Upper lobe of left lung (tissue), 4 donors: ENCODE measurements at regions not wholly inside any gene's neighbourhood (a gene's known extent, or its start where the extent isn't known, plus 50 kb on each side); places are given as distances from the start of the nearest gene placed in this dataset.

Experiments
- EP300 ChIP-seq, 4 donors: sonication (generic); formaldehyde crosslinking; IDR thresholded peaks; one replicate each; pipeline ENCODE4 v1.5.1; 2017; ENCODE audit warnings: antibody characterized with exemption in 4 of 4, control low read depth in 2 of 4
- POLR2A ChIP-seq, 4 donors: fragments of 450-650 bp; IDR thresholded peaks; one replicate each; pipeline ENCODE4 v1.5.1; 2016 to 2017; ENCODE audit warnings: antibody characterized with exemption in 4 of 4, mild to moderate bottlenecking in 2 of 4
- POLR2AphosphoS5 ChIP-seq, 2 donors: sonication (generic); formaldehyde crosslinking; IDR thresholded peaks; one replicate each; pipeline ENCODE4 v1.5.1; 2017; ENCODE audit warnings: antibody characterized with exemption in 2 of 2
- TF ChIP-seq, protein P1 (sequence below), 6 experiments: fragments of 450-650 bp in 4 of 6; fragments of 200-600 bp in 2 of 6; sonication (generic) in 2 of 6; IDR thresholded peaks; one replicate each; pipeline ENCODE4 v1.5.1; 2016 to 2019; ENCODE audit warnings: antibody characterized with exemption in 6 of 6

DNA sequence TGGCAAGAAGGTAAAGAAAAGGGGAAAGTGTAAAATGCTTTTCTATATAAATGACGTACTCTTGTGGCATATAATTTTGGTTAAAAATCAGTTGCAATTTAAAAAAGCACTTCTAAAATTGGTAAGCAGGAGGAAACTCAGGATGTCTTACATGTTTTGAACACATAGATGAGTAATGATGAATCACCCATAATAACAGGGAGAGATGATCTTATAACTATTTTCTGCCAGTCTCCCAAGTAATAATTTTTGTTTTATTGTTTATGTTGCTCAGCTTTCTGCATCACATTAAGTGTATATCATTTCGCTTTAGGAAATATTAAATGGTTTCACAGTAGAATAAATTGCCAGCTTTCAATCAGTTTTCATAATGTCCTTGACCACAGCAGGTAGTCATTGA is 1430.7 kb upstream of the PCDH20 start:
- TF ChIP-seq POLR2AphosphoS5 (IDR thresholded peaks at IDR 0.05) (no peak), POLR2A (IDR thresholded peaks at IDR 0.05) (no peak), EP300 (IDR thresholded peaks at IDR 0.05) (no peak)
- TF ChIP-seq, protein P1, sequence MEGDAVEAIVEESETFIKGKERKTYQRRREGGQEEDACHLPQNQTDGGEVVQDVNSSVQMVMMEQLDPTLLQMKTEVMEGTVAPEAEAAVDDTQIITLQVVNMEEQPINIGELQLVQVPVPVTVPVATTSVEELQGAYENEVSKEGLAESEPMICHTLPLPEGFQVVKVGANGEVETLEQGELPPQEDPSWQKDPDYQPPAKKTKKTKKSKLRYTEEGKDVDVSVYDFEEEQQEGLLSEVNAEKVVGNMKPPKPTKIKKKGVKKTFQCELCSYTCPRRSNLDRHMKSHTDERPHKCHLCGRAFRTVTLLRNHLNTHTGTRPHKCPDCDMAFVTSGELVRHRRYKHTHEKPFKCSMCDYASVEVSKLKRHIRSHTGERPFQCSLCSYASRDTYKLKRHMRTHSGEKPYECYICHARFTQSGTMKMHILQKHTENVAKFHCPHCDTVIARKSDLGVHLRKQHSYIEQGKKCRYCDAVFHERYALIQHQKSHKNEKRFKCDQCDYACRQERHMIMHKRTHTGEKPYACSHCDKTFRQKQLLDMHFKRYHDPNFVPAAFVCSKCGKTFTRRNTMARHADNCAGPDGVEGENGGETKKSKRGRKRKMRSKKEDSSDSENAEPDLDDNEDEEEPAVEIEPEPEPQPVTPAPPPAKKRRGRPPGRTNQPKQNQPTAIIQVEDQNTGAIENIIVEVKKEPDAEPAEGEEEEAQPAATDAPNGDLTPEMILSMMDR (IDR thresholded peaks at IDR 0.05), result no peak
